IMR-90 (cell line): ENCODE measurements at regions not wholly inside any gene's neighbourhood (a gene's known extent, or its start where the extent isn't known, plus 50 kb on each side); places are given as distances from the start of the nearest gene placed in this dataset.

Experiments
- POLR2A ChIP-seq: IDR thresholded peaks from 2 replicates; pipeline ENCODE4 v1.6.1; 2012; ENCODE audit warnings: mild to moderate bottlenecking, low read depth, low read length
- SMC3 ChIP-seq: fragments of 150-350 bp; IDR thresholded peaks from 2 replicates; pipeline ENCODE4 v1.6.1; 2016; ENCODE audit warnings: low read depth, mild to moderate bottlenecking, antibody characterized with exemption, low read length, moderate library complexity

DNA sequence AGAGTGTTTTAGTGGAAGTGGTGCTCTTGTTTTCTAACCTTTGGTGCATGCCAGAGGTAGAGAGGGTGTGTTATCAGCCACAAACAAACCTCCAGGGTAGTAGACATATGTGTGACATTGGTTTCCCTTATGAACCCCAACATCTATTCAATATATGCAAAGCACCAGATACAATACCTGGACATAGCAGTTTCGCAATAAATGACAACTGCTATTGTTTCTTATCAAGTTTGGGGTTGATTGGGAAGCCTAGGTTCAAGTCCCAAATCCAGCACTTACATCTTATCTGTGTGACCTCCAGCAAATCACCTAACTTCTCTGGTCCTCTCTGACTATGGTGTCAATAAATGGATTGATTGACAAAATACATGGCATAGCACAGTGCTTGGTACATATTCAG lies 169.4 kb upstream of the SERPINE2 start:
- TF ChIP-seq POLR2A (no peak), SMC3 (no peak)
